HFFc6 (cell line): ENCODE measurements at regions not wholly inside any gene's neighbourhood (a gene's known extent, or its start where the extent isn't known, plus 50 kb on each side); places are given as distances from the start of the nearest gene placed in this dataset.

Experiments used
- DNase-seq: peaks from one replicate; pipeline ENCODE4 v3.0.0-alpha.2; 2018
- H3K27ac Mint-ChIP-seq: 2 replicates; pipeline ENCODE4 v1.8.0; 2020; ENCODE audit warnings: mild to moderate bottlenecking, mixed read lengths
- H3K27me3 Mint-ChIP-seq: 2 replicates; pipeline ENCODE4 v1.8.0; 2021; ENCODE audit warnings: mild to moderate bottlenecking, moderate library complexity, mixed read lengths; ENCODE audit not compliant: insufficient read depth
- H3K36me3 Mint-ChIP-seq: 2 replicates; pipeline ENCODE4 v1.8.0; 2021; ENCODE audit warnings: low read depth, mixed read lengths
- H3K4me1 Mint-ChIP-seq: 2 replicates; pipeline ENCODE4 v1.8.0; 2020; ENCODE audit warnings: low read depth, mixed read lengths
- H3K4me3 Mint-ChIP-seq: 2 replicates; pipeline ENCODE4 v1.8.0; 2020; ENCODE audit warnings: mild to moderate bottlenecking, moderate library complexity, mixed read lengths
- H3K9me3 Mint-ChIP-seq: 2 replicates; pipeline ENCODE4 v1.8.0; 2020; ENCODE audit warnings: mild to moderate bottlenecking, mixed read lengths
- TF ChIP-seq, protein P1 (sequence below): fragments of 200-600 bp; sonication (generic); IDR thresholded peaks from 2 replicates; pipeline ENCODE4 v1.5.0; 2021; ENCODE audit warnings: antibody characterized with exemption, mild to moderate bottlenecking

DNA sequence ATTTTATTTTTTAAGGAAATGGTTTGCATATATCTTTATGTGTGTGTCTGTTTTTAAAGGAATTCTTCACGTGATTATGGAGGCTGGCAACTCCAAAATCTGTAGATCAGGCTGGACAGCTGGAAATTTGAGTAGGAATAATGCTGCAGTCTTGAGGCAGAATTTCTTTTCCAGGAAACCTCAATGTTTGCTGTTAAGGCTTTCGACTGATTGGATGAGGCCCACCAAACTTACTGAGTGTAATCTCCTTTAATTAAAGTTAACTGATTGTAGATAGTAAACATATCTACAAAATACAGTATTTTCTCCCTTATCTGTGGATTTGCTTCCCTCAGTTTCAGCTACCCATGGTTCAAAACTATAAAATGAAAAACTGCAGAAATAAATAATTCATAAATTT is 883.1 kb downstream of the TTLL7 start:
- TF ChIP-seq, protein P1, sequence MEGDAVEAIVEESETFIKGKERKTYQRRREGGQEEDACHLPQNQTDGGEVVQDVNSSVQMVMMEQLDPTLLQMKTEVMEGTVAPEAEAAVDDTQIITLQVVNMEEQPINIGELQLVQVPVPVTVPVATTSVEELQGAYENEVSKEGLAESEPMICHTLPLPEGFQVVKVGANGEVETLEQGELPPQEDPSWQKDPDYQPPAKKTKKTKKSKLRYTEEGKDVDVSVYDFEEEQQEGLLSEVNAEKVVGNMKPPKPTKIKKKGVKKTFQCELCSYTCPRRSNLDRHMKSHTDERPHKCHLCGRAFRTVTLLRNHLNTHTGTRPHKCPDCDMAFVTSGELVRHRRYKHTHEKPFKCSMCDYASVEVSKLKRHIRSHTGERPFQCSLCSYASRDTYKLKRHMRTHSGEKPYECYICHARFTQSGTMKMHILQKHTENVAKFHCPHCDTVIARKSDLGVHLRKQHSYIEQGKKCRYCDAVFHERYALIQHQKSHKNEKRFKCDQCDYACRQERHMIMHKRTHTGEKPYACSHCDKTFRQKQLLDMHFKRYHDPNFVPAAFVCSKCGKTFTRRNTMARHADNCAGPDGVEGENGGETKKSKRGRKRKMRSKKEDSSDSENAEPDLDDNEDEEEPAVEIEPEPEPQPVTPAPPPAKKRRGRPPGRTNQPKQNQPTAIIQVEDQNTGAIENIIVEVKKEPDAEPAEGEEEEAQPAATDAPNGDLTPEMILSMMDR = no peak
- Mint-ChIP-seq H3K27me3 (peaks cover 1% of the 10 kb centered on the region; the same call in 1 of the 2 replicates), H3K36me3 (peaks cover 4% of the 10 kb centered on the region; the same call in 1 of the 2 replicates), H3K27ac (no peak overlapping the region), H3K4me1 (no peaks in the 10 kb centered on the region), H3K4me3 (no peak overlapping the region), H3K9me3 (peaks cover 21% of the 10 kb centered on the region)
- no peak for DNase-seq

DNA sequence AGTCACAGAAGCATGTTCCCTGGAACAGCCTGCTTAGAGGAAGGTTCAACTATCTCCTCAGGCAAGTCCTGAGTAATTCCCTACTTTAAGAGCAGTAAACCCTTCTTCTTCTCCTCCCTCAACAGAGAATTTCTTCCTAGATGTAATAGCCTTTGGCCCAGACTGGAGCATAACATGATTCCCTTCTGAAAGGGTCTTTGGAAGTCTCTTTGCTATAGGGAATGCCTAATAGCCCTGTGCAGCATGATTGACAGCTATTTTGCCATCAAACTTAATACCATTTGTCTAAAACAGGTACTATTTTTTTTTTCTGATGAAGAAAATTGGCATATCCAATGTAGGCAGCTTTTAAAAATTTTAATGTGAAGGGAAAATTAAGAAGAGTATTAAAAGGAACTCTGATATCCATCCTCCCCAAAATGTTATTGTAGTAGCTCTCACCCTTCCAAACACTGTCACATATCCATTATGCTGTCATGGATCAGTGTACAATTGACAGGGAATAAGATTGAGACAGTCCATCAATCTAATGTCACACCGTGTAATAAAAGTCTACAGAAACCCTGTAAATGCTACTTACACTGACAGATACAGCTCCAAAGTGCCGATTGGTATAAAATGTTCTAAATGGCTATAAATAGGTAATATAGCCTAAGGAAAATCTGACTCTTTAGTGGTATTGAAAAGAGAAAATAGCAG is 884.6 kb downstream of the TTLL7 start:
- Mint-ChIP-seq H3K27ac (no peak overlapping the region), H3K27me3 (peaks cover 1% of the 10 kb centered on the region; the same call in 1 of the 2 replicates), H3K36me3 (peaks cover 4% of the 10 kb centered on the region; the same call in 1 of the 2 replicates), H3K4me3 (no peak overlapping the region), H3K4me1 (no peaks in the 10 kb centered on the region), H3K9me3 (peaks cover 29% of the 10 kb centered on the region)
- TF ChIP-seq, protein P1 = no peak
- DNase-seq = no peak

DNA sequence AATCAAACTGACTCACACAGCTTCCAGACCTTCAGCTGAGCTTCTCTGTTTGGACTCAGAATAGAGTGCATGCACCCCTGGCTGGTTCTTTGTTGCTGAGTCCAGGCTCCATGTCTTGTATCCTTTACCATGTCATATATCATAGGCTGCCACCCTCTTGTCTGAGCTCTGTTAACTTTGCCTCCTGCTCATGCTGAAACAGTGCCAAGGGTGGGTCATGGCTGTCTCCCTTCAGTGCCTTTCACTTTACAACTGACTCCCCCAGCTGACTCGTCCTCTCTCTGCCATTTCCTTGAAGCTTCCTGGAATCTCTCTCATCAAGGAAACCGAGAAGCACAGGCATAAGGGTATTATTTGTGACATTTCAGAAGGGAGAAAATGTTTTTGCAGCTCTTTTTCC is 885.3 kb downstream of the TTLL7 start:
- peaks cover 35% of the 10 kb centered on the region for H3K9me3 Mint-ChIP-seq
- H3K36me3 Mint-ChIP-seq = peaks cover 4% of the 10 kb centered on the region; the same call in 1 of the 2 replicates
- H3K27ac Mint-ChIP-seq = no peak overlapping the region
- peaks cover 1% of the 10 kb centered on the region; the same call in 1 of the 2 replicates for H3K27me3 Mint-ChIP-seq
- no peaks in the 10 kb centered on the region for H3K4me1 Mint-ChIP-seq
- TF ChIP-seq, protein P1 = no peak
- no peak for DNase-seq
- H3K4me3 Mint-ChIP-seq = no peak overlapping the region

DNA sequence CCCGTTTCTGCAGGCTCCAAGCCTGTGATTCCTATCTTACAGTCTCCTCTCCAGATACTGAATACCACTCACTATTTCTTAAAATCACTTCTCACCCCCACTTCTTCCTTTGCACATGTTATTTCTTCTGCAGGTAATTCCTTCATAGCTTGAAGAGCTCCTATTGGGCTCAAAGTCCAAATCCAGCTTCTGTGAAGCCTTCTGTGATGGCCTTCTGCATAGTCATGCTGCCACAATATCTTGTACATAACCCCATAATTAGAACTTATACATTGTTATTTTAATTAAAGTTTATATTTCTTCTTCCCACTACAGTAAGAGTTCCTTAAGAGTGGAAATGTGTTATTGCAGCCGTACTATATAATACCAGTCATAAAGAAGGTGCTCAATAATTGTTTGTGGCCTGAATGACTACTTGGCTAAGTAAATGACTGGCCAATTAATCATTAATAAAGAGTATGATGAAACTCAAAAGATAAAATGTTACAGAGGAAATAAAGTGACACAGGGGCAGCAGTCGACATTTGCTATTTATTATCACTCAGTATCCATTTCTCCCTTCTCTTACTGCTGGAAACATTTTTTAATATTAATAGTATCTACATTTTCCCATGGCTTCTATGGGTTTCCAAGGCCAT is 886.6 kb downstream of the TTLL7 start:
- no peak overlapping the region for H3K27ac Mint-ChIP-seq
- no peaks in the 10 kb centered on the region for H3K4me1 Mint-ChIP-seq
- DNase-seq = no peak
- H3K36me3 Mint-ChIP-seq = peaks cover 4% of the 10 kb centered on the region; the same call in 1 of the 2 replicates
- no peak overlapping the region for H3K4me3 Mint-ChIP-seq
- TF ChIP-seq, protein P1 = no peak
- H3K9me3 Mint-ChIP-seq = peaks cover 36% of the 10 kb centered on the region
- H3K27me3 Mint-ChIP-seq = peaks cover 1% of the 10 kb centered on the region; the same call in 1 of the 2 replicates

DNA sequence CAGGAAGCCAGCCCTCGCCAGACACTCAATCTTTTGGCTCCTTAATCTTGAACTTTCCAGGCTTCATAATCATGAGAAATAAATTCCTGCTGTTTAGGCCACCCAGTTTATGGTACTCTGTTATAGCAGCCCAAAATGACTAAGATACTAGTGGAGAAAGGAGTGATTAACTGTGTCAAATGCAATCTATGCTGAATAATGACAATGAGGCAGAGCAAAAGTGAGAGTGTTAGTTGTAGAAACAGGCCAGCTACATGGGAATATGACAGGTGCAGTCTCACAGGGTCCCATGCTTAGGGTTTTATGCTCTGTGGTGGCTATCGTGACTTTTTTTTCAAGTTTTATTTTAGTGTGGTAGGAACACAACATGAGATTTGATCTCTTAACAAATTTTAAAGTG is 888.8 kb downstream of the TTLL7 start:
- TF ChIP-seq, protein P1 = no peak
- peaks cover 4% of the 10 kb centered on the region; the same call in 1 of the 2 replicates for H3K36me3 Mint-ChIP-seq
- no peak overlapping the region for H3K4me3 Mint-ChIP-seq
- H3K27me3 Mint-ChIP-seq = peaks cover 1% of the 10 kb centered on the region; the same call in 1 of the 2 replicates
- no peaks in the 10 kb centered on the region for H3K4me1 Mint-ChIP-seq
- H3K27ac Mint-ChIP-seq = no peak overlapping the region
- H3K9me3 Mint-ChIP-seq = peaks cover 29% of the 10 kb centered on the region
- no peak for DNase-seq
